ENCODE measurements at regions not wholly inside any gene's neighbourhood (a gene's known extent, or its start where the extent isn't known, plus 50 kb on each side); places are given as distances from the start of the nearest gene placed in this dataset.

GRCh38 chr2:5933669-5934068 lies 241.5 kb downstream of the SOX11 start:
- H3K27ac Mint-ChIP-seq (ENCODE audit: unreplicated experiment) = no peak overlapping the region
- peaks cover 8% of the 10 kb centered on the region for H3K9me3 Mint-ChIP-seq (ENCODE audit: unreplicated experiment)
- no peak for DNase-seq (ENCODE audit: extremely low spot score, unreplicated experiment)

GRCh38 chr2:5937321-5937720 lies 245.1 kb downstream of the SOX11 start:
- no peak overlapping the region for H3K27ac Mint-ChIP-seq (ENCODE audit: unreplicated experiment)
- TF ChIP-seq CTCF (IDR thresholded peaks at IDR 0.05) = no peak
- DNase-seq (ENCODE audit: extremely low spot score, unreplicated experiment) = no peak
- H3K4me3 Mint-ChIP-seq (ENCODE audit: unreplicated experiment) = no peak overlapping the region
- H3K27me3 Mint-ChIP-seq (ENCODE audit: unreplicated experiment) = peaks cover 9% of the 10 kb centered on the region
- H3K9me3 Mint-ChIP-seq (ENCODE audit: unreplicated experiment) = peaks cover 3% of the 10 kb centered on the region
- H3K4me1 Mint-ChIP-seq (ENCODE audit: unreplicated experiment) = no peaks in the 10 kb centered on the region
- no peaks in the 10 kb centered on the region for H3K36me3 Mint-ChIP-seq (ENCODE audit: unreplicated experiment)

More at GRCh38 chr2:5933669-5934068, 241.5 kb downstream of the SOX11 start:
- Mint-ChIP-seq H3K4me1 (ENCODE audit: unreplicated experiment) (no peaks in the 10 kb centered on the region), H3K36me3 (ENCODE audit: unreplicated experiment) (no peaks in the 10 kb centered on the region), H3K27me3 (ENCODE audit: unreplicated experiment) (peaks cover 9% of the 10 kb centered on the region), H3K4me3 (ENCODE audit: unreplicated experiment) (no peak overlapping the region)
- no peak for TF ChIP-seq CTCF (IDR thresholded peaks at IDR 0.05)

GRCh38 chr2:5937851-5938565 lies 245.8 kb downstream of the SOX11 start:
- no peak for DNase-seq (ENCODE audit: extremely low spot score, unreplicated experiment)
- peaks cover 10% of the 10 kb centered on the region for H3K27me3 Mint-ChIP-seq (ENCODE audit: unreplicated experiment)
- no peak overlapping the region for H3K27ac Mint-ChIP-seq (ENCODE audit: unreplicated experiment)
- H3K4me3 Mint-ChIP-seq (ENCODE audit: unreplicated experiment) = no peak overlapping the region
- peaks cover 3% of the 10 kb centered on the region for H3K9me3 Mint-ChIP-seq (ENCODE audit: unreplicated experiment)
- H3K4me1 Mint-ChIP-seq (ENCODE audit: unreplicated experiment) = no peaks in the 10 kb centered on the region
- TF ChIP-seq CTCF (IDR thresholded peaks at IDR 0.05) = no peak
- H3K36me3 Mint-ChIP-seq (ENCODE audit: unreplicated experiment) = no peaks in the 10 kb centered on the region

GRCh38 chr2:5938566-5938896 lies 246.3 kb downstream of the SOX11 start:
- H3K9me3 Mint-ChIP-seq (ENCODE audit: unreplicated experiment) = peaks cover 3% of the 10 kb centered on the region
- no peaks in the 10 kb centered on the region for H3K4me1 Mint-ChIP-seq (ENCODE audit: unreplicated experiment)
- H3K27me3 Mint-ChIP-seq (ENCODE audit: unreplicated experiment) = peaks cover 14% of the 10 kb centered on the region
- H3K4me3 Mint-ChIP-seq (ENCODE audit: unreplicated experiment) = no peak overlapping the region
- no peak overlapping the region for H3K27ac Mint-ChIP-seq (ENCODE audit: unreplicated experiment)
- TF ChIP-seq CTCF (IDR thresholded peaks at IDR 0.05) = no peak
- no peaks in the 10 kb centered on the region for H3K36me3 Mint-ChIP-seq (ENCODE audit: unreplicated experiment)
- no peak for DNase-seq (ENCODE audit: extremely low spot score, unreplicated experiment)

GRCh38 chr2:5939553-5939952 lies 247.4 kb downstream of the SOX11 start:
- no peaks in the 10 kb centered on the region for H3K36me3 Mint-ChIP-seq (ENCODE audit: unreplicated experiment)
- H3K4me1 Mint-ChIP-seq (ENCODE audit: unreplicated experiment) = no peaks in the 10 kb centered on the region
- TF ChIP-seq CTCF (IDR thresholded peaks at IDR 0.05) = no peak
- peaks cover 14% of the 10 kb centered on the region for H3K27me3 Mint-ChIP-seq (ENCODE audit: unreplicated experiment)
- H3K9me3 Mint-ChIP-seq (ENCODE audit: unreplicated experiment) = peaks cover 3% of the 10 kb centered on the region
- H3K27ac Mint-ChIP-seq (ENCODE audit: unreplicated experiment) = no peak overlapping the region
- H3K4me3 Mint-ChIP-seq (ENCODE audit: unreplicated experiment) = no peak overlapping the region
- DNase-seq (ENCODE audit: extremely low spot score, unreplicated experiment) = no peak

Data from osteocyte (in vitro differentiated cells).